ENCODE measurements at regions not wholly inside any gene's neighbourhood (a gene's known extent, or its start where the extent isn't known, plus 50 kb on each side); places are given as distances from the start of the nearest gene placed in this dataset.

GRCh38 chr11:127203490-127203889 lies 202.9 kb upstream of the KIRREL3 start:
- TF ChIP-seq CTCF (IDR thresholded peaks at IDR 0.05), result no peak
- DNase-seq (no peak), ATAC-seq (no peak)
- Mint-ChIP-seq H3K9me3 (peaks cover 10% of the 10 kb centered on the region), H3K27ac (no peak overlapping the region), H3K27me3 (peaks cover 3% of the 10 kb centered on the region), H3K36me3 (ENCODE audit: low read depth) (no peaks in the 10 kb centered on the region), H3K4me1 (ENCODE audit: low read depth) (no peaks in the 10 kb centered on the region), H3K4me3 (no peak overlapping the region)
- intact Hi-C loops (cut with micrococcal nuclease), result no loop called here
- ChIA-PET POLR2A (no interaction called here), CTCF (no interaction called here)

GRCh38 chr11:127202105-127202504 lies 201.5 kb upstream of the KIRREL3 start:
- Mint-ChIP-seq H3K4me1 (ENCODE audit: low read depth) (no peaks in the 10 kb centered on the region), H3K9me3 (peaks cover 2% of the 10 kb centered on the region), H3K27me3 (peaks cover 3% of the 10 kb centered on the region), H3K27ac (no peak overlapping the region), H3K4me3 (no peak overlapping the region), H3K36me3 (ENCODE audit: low read depth) (no peaks in the 10 kb centered on the region)
- intact Hi-C loops (cut with micrococcal nuclease), result no loop called here
- CTCF ChIA-PET, result no interaction called here
- TF ChIP-seq CTCF (IDR thresholded peaks at IDR 0.05), result no peak
- ATAC-seq (no peak), DNase-seq (no peak)
- POLR2A ChIA-PET, result no interaction called here

- no peaks in the 10 kb centered on the region for H3K36me3 Mint-ChIP-seq (ENCODE audit: low read depth)
- H3K27ac Mint-ChIP-seq, result no peak overlapping the region
- POLR2A ChIA-PET, result no interaction called here
- DNase-seq (no peak), ATAC-seq (no peak)
- no peak overlapping the region for H3K4me3 Mint-ChIP-seq
- H3K9me3 Mint-ChIP-seq, result peaks cover 2% of the 10 kb centered on the region
- CTCF ChIA-PET, result no interaction called here
- intact Hi-C loops (cut with micrococcal nuclease), result no loop called here
- H3K27me3 Mint-ChIP-seq, result peaks cover 3% of the 10 kb centered on the region
- no peak for TF ChIP-seq CTCF (IDR thresholded peaks at IDR 0.05)
- H3K4me1 Mint-ChIP-seq (ENCODE audit: low read depth), result no peaks in the 10 kb centered on the region
Observed at GRCh38 chr11:127199306-127199801, 198.8 kb upstream of the KIRREL3 start.

GRCh38 chr11:127195501-127196120 lies 195.0 kb upstream of the KIRREL3 start:
- ChIA-PET CTCF (no interaction called here), POLR2A (no interaction called here)
- Mint-ChIP-seq H3K27me3 (peaks cover 3% of the 10 kb centered on the region), H3K4me3 (no peak overlapping the region), H3K4me1 (ENCODE audit: low read depth) (no peaks in the 10 kb centered on the region), H3K27ac (no peak overlapping the region), H3K36me3 (ENCODE audit: low read depth) (no peaks in the 10 kb centered on the region), H3K9me3 (peaks cover 2% of the 10 kb centered on the region)
- intact Hi-C loops (cut with micrococcal nuclease), result no loop called here
- TF ChIP-seq CTCF (IDR thresholded peaks at IDR 0.05), result no peak
- DNase-seq (no peak), ATAC-seq (no peak)

- H3K9me3 Mint-ChIP-seq, result no peaks in the 10 kb centered on the region
- CTCF ChIA-PET, result no interaction called here
- ATAC-seq, result no peak
Observed at GRCh38 chr11:127194521-127194920, 194.0 kb upstream of the KIRREL3 start.

More at GRCh38 chr11:127194521-127194920, 194.0 kb upstream of the KIRREL3 start:
- no peak for DNase-seq
- no peaks in the 10 kb centered on the region for H3K4me1 Mint-ChIP-seq (ENCODE audit: low read depth)
- no peaks in the 10 kb centered on the region for H3K36me3 Mint-ChIP-seq (ENCODE audit: low read depth)
- H3K27ac Mint-ChIP-seq, result no peak overlapping the region
- H3K27me3 Mint-ChIP-seq, result peaks cover 3% of the 10 kb centered on the region
- intact Hi-C loops (cut with micrococcal nuclease), result no loop called here
- no peak for TF ChIP-seq CTCF (IDR thresholded peaks at IDR 0.05)
- POLR2A ChIA-PET, result no interaction called here
- H3K4me3 Mint-ChIP-seq, result no peak overlapping the region
